NCI-H345 treated with DMSO at 0.1 percent for 48 hours (cell line): ENCODE measurements at regions not wholly inside any gene's neighbourhood (a gene's known extent, or its start where the extent isn't known, plus 50 kb on each side); places are given as distances from the start of the nearest gene placed in this dataset.
A peak's percentile ranks its signal among the peaks of the same experiment; 100 is the strongest.

Experiments used
- DNase-seq: peaks from one replicate; lab custom pipeline; 2025; ENCODE audit not compliant: unreplicated experiment; lab: John Stamatoyannopoulos, UW

GRCh38 chr5:24353611-24354010 is 291.2 kb downstream of the CDH10 start:
- no peak for DNase-seq

- peak; percentile 90 for DNase-seq
These were observed 280.8 kb downstream of the CDH10 start for GRCh38 chr5:24363789-24364481.

- DNase-seq, result no peak
These were observed 280.1 kb downstream of the CDH10 start for GRCh38 chr5:24364711-24365110.

- no peak for DNase-seq
These were observed 279.4 kb downstream of the CDH10 start for GRCh38 chr5:24365406-24365805.

GRCh38 chr5:24367216-24367615 is 277.6 kb downstream of the CDH10 start:
- DNase-seq, result no peak

GRCh38 chr5:24368115-24368514 is 276.7 kb downstream of the CDH10 start:
- no peak for DNase-seq

- DNase-seq, result no peak
These were observed 268.6 kb downstream of the CDH10 start for GRCh38 chr5:24376210-24376609.

GRCh38 chr5:24376616-24377015 is 268.2 kb downstream of the CDH10 start:
- DNase-seq, result no peak

GRCh38 chr5:24381861-24382489 is 262.8 kb downstream of the CDH10 start:
- no peak for DNase-seq

- peak; percentile 46 for DNase-seq
These were observed 259.7 kb downstream of the CDH10 start for GRCh38 chr5:24385070-24385469.

GRCh38 chr5:24385617-24386016 is 259.2 kb downstream of the CDH10 start:
- DNase-seq, result no peak

- no peak for DNase-seq
These were observed 256.3 kb downstream of the CDH10 start for GRCh38 chr5:24388448-24388847.

- DNase-seq, result no peak
These were observed 254.8 kb downstream of the CDH10 start for GRCh38 chr5:24389968-24390367.

- no peak for DNase-seq
These were observed 253.0 kb downstream of the CDH10 start for GRCh38 chr5:24391816-24392215.

GRCh38 chr5:24397601-24398000 is 247.2 kb downstream of the CDH10 start:
- no peak for DNase-seq

GRCh38 chr5:24401773-24402172 is 243.0 kb downstream of the CDH10 start:
- no peak for DNase-seq

GRCh38 chr5:24407466-24407865 is 237.3 kb downstream of the CDH10 start:
- DNase-seq, result no peak

GRCh38 chr5:24428345-24428744 is 216.4 kb downstream of the CDH10 start:
- no peak for DNase-seq

- no peak for DNase-seq
These were observed 211.2 kb downstream of the CDH10 start for GRCh38 chr5:24433555-24433954.
